Natural killer cell (primary cell): ENCODE measurements at regions not wholly inside any gene's neighbourhood (a gene's known extent, or its start where the extent isn't known, plus 50 kb on each side); places are given as distances from the start of the nearest gene placed in this dataset.

Source experiments
- ATAC-seq, 3 donors: fragments of 150-1000 bp in 2 of 3; fragments of 200-7000 bp in 1 of 3; cut with Tn5 transposase; 1 replicate in 1 of 3; 2 replicates in 2 of 3; pipeline ENCODE4 v1.10.0; 2021; ENCODE audit warnings: mild to moderate bottlenecking in 2 of 3, moderate library complexity in 2 of 3
- DNase-seq, 2 donors: peaks; one replicate each; pipeline versions ENCODE4 v3.0.0 to v3.0.0-alpha.2; 2013 to 2021; ENCODE audit warnings: mixed read lengths in 1 of 2
- H3K27ac ChIP-seq: one replicate; pipeline ENCODE4 v1.5.1; 2013; ENCODE audit warnings: mild to moderate bottlenecking, low read length
- H3K27me3 ChIP-seq: one replicate; pipeline ENCODE4 v1.6.1; 2013; ENCODE audit warnings: low read length; ENCODE audit not compliant: control insufficient read depth, insufficient read depth
- H3K36me3 ChIP-seq: one replicate; pipeline ENCODE4 v1.6.1; 2013; ENCODE audit warnings: low read length; ENCODE audit not compliant: control insufficient read depth, insufficient read depth
- H3K4me1 ChIP-seq: one replicate; pipeline ENCODE4 v1.6.1; 2013; ENCODE audit warnings: low read length; ENCODE audit not compliant: control insufficient read depth, insufficient read depth
- H3K4me3 ChIP-seq: one replicate; pipeline ENCODE4 v1.5.1; 2013; ENCODE audit warnings: low read length
- H3K9me3 ChIP-seq: one replicate; pipeline ENCODE4 v1.6.1; 2013; ENCODE audit warnings: low read length; ENCODE audit not compliant: control insufficient read depth, insufficient read depth
- H3K27ac Mint-ChIP-seq, 2 donors: one replicate each; pipeline ENCODE4 v1.8.0; 2022; ENCODE audit warnings: mild to moderate bottlenecking in 2 of 2, mixed read lengths in 2 of 2, moderate library complexity in 1 of 2
- H3K27me3 Mint-ChIP-seq, 2 donors: one replicate each; pipeline ENCODE4 v1.8.0; 2022; ENCODE audit warnings: low read depth in 2 of 2, mixed read lengths in 2 of 2
- H3K36me3 Mint-ChIP-seq: one replicate; pipeline ENCODE4 v1.8.0; 2022; ENCODE audit warnings: mixed read lengths
- H3K4me1 Mint-ChIP-seq, 2 donors: one replicate each; pipeline ENCODE4 v1.8.0; 2022; ENCODE audit warnings: mixed read lengths in 2 of 2
- H3K4me3 Mint-ChIP-seq: one replicate; pipeline ENCODE4 v1.8.0; 2022; ENCODE audit warnings: mild to moderate bottlenecking, moderate library complexity, mixed read lengths
- H3K9me3 Mint-ChIP-seq, 2 donors: one replicate each; pipeline ENCODE4 v1.8.0; 2022; ENCODE audit warnings: mixed read lengths in 2 of 2
- CTCF ChIP-seq: fragments of 200-600 bp; IDR thresholded peaks from one replicate; pipeline ENCODE4 v1.8.0; 2022; ENCODE audit warnings: antibody characterized with exemption
- WGBS: methylation state at CpG from one replicate; pipeline ENCODE4 v1.1.7; 2013; ENCODE audit warnings: missing lambda C conversion rate; ENCODE audit not compliant: insufficient coverage; 5-methylcytosine and 5-hydroxymethylcytosine counted together
- intact Hi-C: fragments of 100-400 bp; cut with micrococcal nuclease; formaldehyde crosslinking; loops from one replicate; pipeline ENCODE4 v1.14.2; 2022

GRCh38 chr7:26101361-26102151 is 50.4 kb upstream of the NFE2L3 start:
- H3K36me3 ChIP-seq: no peaks in the 10 kb centered on the region
- Mint-ChIP-seq H3K27me3 (peaks cover 0 to 6% of the 10 kb centered on the region in 2 donors), H3K4me1 (peaks cover 6 to 15% of the 10 kb centered on the region in 2 donors), H3K27ac (peak overlapping the region; percentile 69 to 90), H3K36me3 (no peaks in the 10 kb centered on the region), H3K4me3 (peak overlapping the region; percentile 82), H3K9me3 (no peaks in the 10 kb centered on the region)
- no peak for TF ChIP-seq CTCF
- H3K27ac ChIP-seq: peak overlapping the region; percentile 35
- ATAC-seq (peak; percentile 51 to 61 (median 53)), DNase-seq (peak in 1 of 2 donors; percentile 37)
- intact Hi-C loops: no loop called here
- peak overlapping the region; percentile 32 for H3K4me3 ChIP-seq
- H3K27me3 ChIP-seq: no peaks in the 10 kb centered on the region
- no peaks in the 10 kb centered on the region for H3K9me3 ChIP-seq
- peaks cover 21% of the 10 kb centered on the region for H3K4me1 ChIP-seq
- WGBS: 11% methylated on average over 15 of the region's 16 CpGs

GRCh38 chr7:26102176-26102575 is 49.8 kb upstream of the NFE2L3 start:
- Histone ChIP-seq H3K4me1 (peaks cover 21% of the 10 kb centered on the region), H3K27me3 (no peaks in the 10 kb centered on the region), H3K4me3 (no peak overlapping the region), H3K9me3 (no peaks in the 10 kb centered on the region), H3K36me3 (no peaks in the 10 kb centered on the region), H3K27ac (no peak overlapping the region)
- H3K4me3 Mint-ChIP-seq: no peak overlapping the region
- 93% methylated on average over 3 of the region's 4 CpGs for WGBS
- DNase-seq: no peak
- peaks cover 0 to 6% of the 10 kb centered on the region in 2 donors for H3K27me3 Mint-ChIP-seq
- no peak for ATAC-seq
- TF ChIP-seq CTCF: no peak
- peaks cover 6 to 15% of the 10 kb centered on the region in 2 donors for H3K4me1 Mint-ChIP-seq
- intact Hi-C loops: no loop called here
- H3K27ac Mint-ChIP-seq: no peak overlapping the region
- no peaks in the 10 kb centered on the region for H3K36me3 Mint-ChIP-seq
- H3K9me3 Mint-ChIP-seq: no peaks in the 10 kb centered on the region
